Smooth muscle cell (in vitro differentiated cells): ENCODE measurements at regions not wholly inside any gene's neighbourhood (a gene's known extent, or its start where the extent isn't known, plus 50 kb on each side); places are given as distances from the start of the nearest gene placed in this dataset.

Experiments used
- DNase-seq: peaks from one replicate; lab custom pipeline; 2025; ENCODE audit not compliant: unreplicated experiment; lab: John Stamatoyannopoulos, UW
- H2AFZ ChIP-seq: fragments of 200-600 bp; sonication (generic); 2 replicates; pipeline ENCODE4 v1.6.0; 2016; ENCODE audit warnings: antibody characterized with exemption, low read depth, mild to moderate bottlenecking
- H3F3A ChIP-seq: fragments of 200-600 bp; sonication (generic); 2 replicates; pipeline ENCODE4 v1.6.0; 2017; ENCODE audit warnings: antibody characterized with exemption, low read depth
- H3K27ac ChIP-seq: fragments of 200-600 bp; sonication (generic); 2 replicates; pipeline ENCODE4 v1.5.1; 2016; ENCODE audit warnings: low read depth, mild to moderate bottlenecking
- H3K27me3 ChIP-seq: fragments of 200-600 bp; sonication (generic); 2 replicates; pipeline ENCODE4 v1.6.1; 2016; ENCODE audit warnings: low read depth, mild to moderate bottlenecking
- H3K36me3 ChIP-seq: fragments of 200-600 bp; sonication (generic); 2 replicates; pipeline ENCODE4 v1.5.1; 2016; ENCODE audit warnings: low read depth
- H3K4me1 ChIP-seq: fragments of 200-600 bp; sonication (generic); 2 replicates; pipeline ENCODE4 v1.5.1; 2016; ENCODE audit warnings: low read depth
- H3K4me2 ChIP-seq: fragments of 200-600 bp; sonication (generic); 2 replicates; pipeline ENCODE4 v1.6.0; 2016; ENCODE audit warnings: mild to moderate bottlenecking
- H3K4me3 ChIP-seq: fragments of 200-600 bp; sonication (generic); 2 replicates; pipeline ENCODE4 v1.5.1; 2016; ENCODE audit warnings: mild to moderate bottlenecking
- H3K79me2 ChIP-seq: fragments of 200-600 bp; sonication (generic); 2 replicates; pipeline ENCODE4 v1.6.0; 2016; ENCODE audit warnings: low read depth, mild to moderate bottlenecking
- H3K9ac ChIP-seq: fragments of 200-600 bp; sonication (generic); 2 replicates; pipeline ENCODE4 v1.6.0; 2016; ENCODE audit warnings: low read depth
- H3K9me3 ChIP-seq: fragments of 200-600 bp; sonication (generic); replicated peaks from 2 replicates; pipeline ENCODE4 v1.5.1; 2016; ENCODE audit warnings: low read depth
- H4K20me1 ChIP-seq: fragments of 200-600 bp; sonication (generic); 2 replicates; pipeline ENCODE4 v1.6.0; 2016; ENCODE audit warnings: low read depth
- CTCF ChIP-seq: fragments of 200-600 bp; sonication (generic); IDR thresholded peaks from 2 replicates; pipeline ENCODE4 v1.5.1; 2017; ENCODE audit warnings: borderline replicate concordance, mild to moderate bottlenecking, antibody characterized with exemption; ENCODE audit not compliant: insufficient read depth, poor library complexity, severe bottlenecking
- WGBS: methylation state at CpG from one replicate; pipeline ENCODE4 v1.1.7; 2016; ENCODE audit warnings: low lambda C conversion rate; 5-methylcytosine and 5-hydroxymethylcytosine counted together

GRCh38 chr9:14542071-14542470 lies 151.2 kb downstream of the ZDHHC21 start:
- H3K27me3 ChIP-seq: no peaks in the 10 kb centered on the region
- TF ChIP-seq CTCF: no peak
- H3K4me3 ChIP-seq: no peak overlapping the region
- H3K9me3 ChIP-seq: no peaks in the 10 kb centered on the region
- peaks cover 7% of the 10 kb centered on the region for H3K4me1 ChIP-seq
- no peak overlapping the region for H3K27ac ChIP-seq
- H3K36me3 ChIP-seq: no peaks in the 10 kb centered on the region
- no peak overlapping the region for H3K9ac ChIP-seq
- H3K4me2 ChIP-seq: no peak overlapping the region
- WGBS: 91% methylated on average over 4 of the region's 4 CpGs
- no peaks in the 10 kb centered on the region for H4K20me1 ChIP-seq
- no peaks in the 10 kb centered on the region for H3F3A ChIP-seq
- no peaks in the 10 kb centered on the region for H3K79me2 ChIP-seq
- no peak for DNase-seq
- no peak overlapping the region for H2AFZ ChIP-seq

DNA sequence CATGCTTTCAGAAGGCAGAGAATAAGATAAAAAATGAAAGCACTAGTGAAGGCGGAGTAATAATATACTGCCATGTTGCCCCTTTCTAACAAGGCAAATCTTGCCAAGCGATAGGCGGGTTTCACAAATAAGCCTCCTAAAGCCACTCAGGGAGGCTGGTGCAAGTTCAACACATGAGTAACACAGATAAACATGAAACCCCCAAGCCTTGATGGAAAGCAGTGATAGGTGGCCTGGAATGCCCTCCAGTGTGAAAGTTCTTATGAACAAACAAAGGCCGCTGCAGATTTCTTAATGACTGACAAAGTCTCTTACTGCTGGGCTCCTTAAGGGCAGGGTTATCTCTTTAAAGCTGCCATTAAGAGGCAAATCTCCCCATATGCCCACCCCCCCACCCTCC lies 154.7 kb downstream of the ZDHHC21 start:
- Histone ChIP-seq H3K9ac (no peak overlapping the region), H2AFZ (no peak overlapping the region), H3K79me2 (no peaks in the 10 kb centered on the region), H3K4me2 (no peak overlapping the region), H3K4me3 (no peak overlapping the region), H3F3A (no peaks in the 10 kb centered on the region), H3K36me3 (no peaks in the 10 kb centered on the region), H3K9me3 (no peaks in the 10 kb centered on the region), H3K27ac (no peak overlapping the region), H3K4me1 (peaks cover 7% of the 10 kb centered on the region), H3K27me3 (no peaks in the 10 kb centered on the region), H4K20me1 (no peaks in the 10 kb centered on the region)
- WGBS: 37% methylated on average over 4 of the region's 4 CpGs
- no peak for DNase-seq
- TF ChIP-seq CTCF: no peak

GRCh38 chr9:14535161-14535955 lies 157.9 kb downstream of the ZDHHC21 start:
- no peak overlapping the region for H3K4me2 ChIP-seq
- no peaks in the 10 kb centered on the region for H3K9me3 ChIP-seq
- no peak for TF ChIP-seq CTCF
- no peaks in the 10 kb centered on the region for H3K27me3 ChIP-seq
- no peak overlapping the region for H3K27ac ChIP-seq
- H3K36me3 ChIP-seq: no peaks in the 10 kb centered on the region
- H2AFZ ChIP-seq: no peak overlapping the region
- H4K20me1 ChIP-seq: no peaks in the 10 kb centered on the region
- no peak overlapping the region for H3K4me3 ChIP-seq
- H3K79me2 ChIP-seq: no peaks in the 10 kb centered on the region
- DNase-seq: no peak
- no peaks in the 10 kb centered on the region for H3K4me1 ChIP-seq
- 77% methylated on average over 12 of the region's 12 CpGs for WGBS
- no peak overlapping the region for H3K9ac ChIP-seq
- no peaks in the 10 kb centered on the region for H3F3A ChIP-seq

GRCh38 chr9:14533867-14534640 lies 159.2 kb downstream of the ZDHHC21 start:
- Histone ChIP-seq H3K9ac (no peak overlapping the region), H3K79me2 (no peaks in the 10 kb centered on the region), H3K36me3 (no peaks in the 10 kb centered on the region), H3F3A (no peaks in the 10 kb centered on the region), H3K4me1 (no peaks in the 10 kb centered on the region), H2AFZ (no peak overlapping the region), H4K20me1 (no peaks in the 10 kb centered on the region), H3K27me3 (no peaks in the 10 kb centered on the region), H3K4me2 (no peak overlapping the region), H3K27ac (no peak overlapping the region), H3K9me3 (no peaks in the 10 kb centered on the region), H3K4me3 (no peak overlapping the region)
- DNase-seq: no peak
- 69% methylated on average over 20 of the region's 20 CpGs for WGBS
- TF ChIP-seq CTCF: no peak
